Activated T-cell treated with anti-CD3 and anti-CD28 coated beads, Interleukin-2, amount 50 U/mL, for 24 hours (primary cell): ENCODE measurements at regions not wholly inside any gene's neighbourhood (a gene's known extent, or its start where the extent isn't known, plus 50 kb on each side); places are given as distances from the start of the nearest gene placed in this dataset.
"Not testable (repeated sequence)": the region's sequence is repeated elsewhere in the genome, so short reads cannot be mapped to it uniquely, and the experiment has no call there.

Experiments used
- DNase-seq: peaks from one replicate; pipeline ENCODE4 v3.0.0-alpha.2; 2020
- H3K27ac Mint-ChIP-seq: 2 replicates; pipeline ENCODE4 v1.8.0; 2020; ENCODE audit warnings: mild to moderate bottlenecking, mixed read lengths
- H3K27me3 Mint-ChIP-seq: 2 replicates; pipeline ENCODE4 v1.8.0; 2020; ENCODE audit warnings: mixed read lengths
- H3K36me3 Mint-ChIP-seq: 2 replicates; pipeline ENCODE4 v1.8.0; 2020; ENCODE audit warnings: low read depth, mixed read lengths
- H3K4me1 Mint-ChIP-seq: 2 replicates; pipeline ENCODE4 v1.8.0; 2020; ENCODE audit warnings: low read depth, mixed read lengths
- H3K4me3 Mint-ChIP-seq: 2 replicates; pipeline ENCODE4 v1.8.0; 2020; ENCODE audit warnings: mild to moderate bottlenecking, moderate library complexity, mixed read lengths
- H3K9me3 Mint-ChIP-seq: 2 replicates; pipeline ENCODE4 v1.8.0; 2020; ENCODE audit warnings: mixed read lengths

- Mint-ChIP-seq H3K4me3 (no peak overlapping the region), H3K36me3 (no peaks in the 10 kb centered on the region), H3K9me3 (no peaks in the 10 kb centered on the region), H3K27ac (no peak overlapping the region), H3K27me3 (peaks cover 39% of the 10 kb centered on the region), H3K4me1 (peaks cover 6% of the 10 kb centered on the region)
- no peak for DNase-seq
These were observed 379.8 kb downstream of the ZNF674 start for GRCh38 chrX:46165411-46165810.

GRCh38 chrX:46152756-46153155 is 392.5 kb downstream of the ZNF674 start:
- H3K36me3 Mint-ChIP-seq, result no peaks in the 10 kb centered on the region
- no peaks in the 10 kb centered on the region for H3K9me3 Mint-ChIP-seq
- H3K27me3 Mint-ChIP-seq, result peaks cover 52% of the 10 kb centered on the region
- DNase-seq, result no peak
- no peak overlapping the region for H3K27ac Mint-ChIP-seq
- H3K4me1 Mint-ChIP-seq, result no peaks in the 10 kb centered on the region
- H3K4me3 Mint-ChIP-seq, result no peak overlapping the region

GRCh38 chrX:46151332-46151731 is 393.9 kb downstream of the ZNF674 start:
- H3K27me3 Mint-ChIP-seq, result peaks cover 37% of the 10 kb centered on the region
- H3K4me1 Mint-ChIP-seq, H3K9me3 Mint-ChIP-seq, H3K4me3 Mint-ChIP-seq, H3K27ac Mint-ChIP-seq, H3K36me3 Mint-ChIP-seq, DNase-seq: not testable (repeated sequence)

- H3K4me1 Mint-ChIP-seq, result peaks cover 9% of the 10 kb centered on the region
- H3K27me3 Mint-ChIP-seq, result peaks cover 27% of the 10 kb centered on the region
- no peak for DNase-seq
- H3K4me3 Mint-ChIP-seq, result no peak overlapping the region
- no peaks in the 10 kb centered on the region for H3K36me3 Mint-ChIP-seq
- H3K27ac Mint-ChIP-seq, result no peak overlapping the region
- H3K9me3 Mint-ChIP-seq, result no peaks in the 10 kb centered on the region
These were observed 400.7 kb downstream of the ZNF674 start for GRCh38 chrX:46144566-46144965.

- Mint-ChIP-seq H3K9me3 (no peaks in the 10 kb centered on the region), H3K27ac (peak overlapping the region; percentile 76), H3K36me3 (no peaks in the 10 kb centered on the region), H3K4me3 (no peak overlapping the region), H3K4me1 (peaks cover 12% of the 10 kb centered on the region), H3K27me3 (peaks cover 30% of the 10 kb centered on the region)
- DNase-seq, result no peak
These were observed 404.9 kb downstream of the ZNF674 start for GRCh38 chrX:46140272-46140671.

GRCh38 chrX:46130247-46130646 is 415.0 kb downstream of the ZNF674 start:
- Mint-ChIP-seq H3K36me3 (no peaks in the 10 kb centered on the region), H3K4me1 (peaks cover 2% of the 10 kb centered on the region), H3K9me3 (no peaks in the 10 kb centered on the region), H3K27ac (no peak overlapping the region), H3K4me3 (no peak overlapping the region), H3K27me3 (peaks cover 42% of the 10 kb centered on the region)
- no peak for DNase-seq

GRCh38 chrX:46125111-46125510 is 420.1 kb downstream of the ZNF674 start:
- no peak overlapping the region for H3K4me3 Mint-ChIP-seq
- no peak for DNase-seq
- no peaks in the 10 kb centered on the region for H3K9me3 Mint-ChIP-seq
- peaks cover 52% of the 10 kb centered on the region for H3K27me3 Mint-ChIP-seq
- peaks cover 5% of the 10 kb centered on the region for H3K4me1 Mint-ChIP-seq
- H3K36me3 Mint-ChIP-seq, result no peaks in the 10 kb centered on the region
- no peak overlapping the region for H3K27ac Mint-ChIP-seq

GRCh38 chrX:46117234-46117633 is 428.0 kb downstream of the ZNF674 start:
- Mint-ChIP-seq H3K27me3 (peaks cover 68% of the 10 kb centered on the region), H3K9me3 (no peaks in the 10 kb centered on the region), H3K4me1 (no peaks in the 10 kb centered on the region), H3K36me3 (no peaks in the 10 kb centered on the region), H3K4me3 (no peak overlapping the region), H3K27ac (no peak overlapping the region)
- DNase-seq, result no peak

- H3K27me3 Mint-ChIP-seq, result peaks cover 74% of the 10 kb centered on the region
- H3K27ac Mint-ChIP-seq, H3K4me1 Mint-ChIP-seq, H3K4me3 Mint-ChIP-seq, H3K9me3 Mint-ChIP-seq, H3K36me3 Mint-ChIP-seq, DNase-seq: not testable (repeated sequence)
These were observed 457.9 kb downstream of the ZNF674 start for GRCh38 chrX:46087310-46087709.

- H3K27ac Mint-ChIP-seq, DNase-seq, H3K4me1 Mint-ChIP-seq, H3K9me3 Mint-ChIP-seq, H3K4me3 Mint-ChIP-seq, H3K36me3 Mint-ChIP-seq: not testable (repeated sequence)
- peaks cover 81% of the 10 kb centered on the region for H3K27me3 Mint-ChIP-seq
These were observed 465.1 kb downstream of the ZNF674 start for GRCh38 chrX:46080121-46080520.

GRCh38 chrX:46072791-46073190 is 472.4 kb downstream of the ZNF674 start:
- no peak for DNase-seq
- Mint-ChIP-seq H3K36me3 (no peaks in the 10 kb centered on the region), H3K9me3 (peaks cover 3% of the 10 kb centered on the region), H3K27ac (no peak overlapping the region), H3K4me1 (no peaks in the 10 kb centered on the region), H3K27me3 (peaks cover 43% of the 10 kb centered on the region), H3K4me3 (no peak overlapping the region)

- peaks cover 3% of the 10 kb centered on the region for H3K9me3 Mint-ChIP-seq
- DNase-seq, result no peak
- no peak overlapping the region for H3K27ac Mint-ChIP-seq
- no peaks in the 10 kb centered on the region for H3K4me1 Mint-ChIP-seq
- no peak overlapping the region for H3K4me3 Mint-ChIP-seq
- H3K27me3 Mint-ChIP-seq, result peaks cover 41% of the 10 kb centered on the region
- H3K36me3 Mint-ChIP-seq, result no peaks in the 10 kb centered on the region
These were observed 472.8 kb downstream of the ZNF674 start for GRCh38 chrX:46072372-46072771.

GRCh38 chrX:46070421-46070820 is 474.8 kb downstream of the ZNF674 start:
- Mint-ChIP-seq H3K4me3 (no peak overlapping the region), H3K27ac (no peak overlapping the region)

GRCh38 chrX:46059316-46059715 is 485.9 kb downstream of the ZNF674 start:
- H3K27ac Mint-ChIP-seq, result no peak overlapping the region

More at GRCh38 chrX:46070421-46070820, 474.8 kb downstream of the ZNF674 start:
- H3K9me3 Mint-ChIP-seq, result no peaks in the 10 kb centered on the region
- DNase-seq, result no peak
- no peaks in the 10 kb centered on the region for H3K36me3 Mint-ChIP-seq
- no peaks in the 10 kb centered on the region for H3K4me1 Mint-ChIP-seq
- peaks cover 44% of the 10 kb centered on the region for H3K27me3 Mint-ChIP-seq

GRCh38 chrX:46044486-46044885 is 500.7 kb downstream of the ZNF674 start:
- H3K27me3 Mint-ChIP-seq, result peaks cover 49% of the 10 kb centered on the region
- no peak for DNase-seq
- H3K4me1 Mint-ChIP-seq, result peaks cover 1% of the 10 kb centered on the region
- no peaks in the 10 kb centered on the region for H3K36me3 Mint-ChIP-seq
- no peak overlapping the region for H3K27ac Mint-ChIP-seq
- H3K4me3 Mint-ChIP-seq, result no peak overlapping the region
- H3K9me3 Mint-ChIP-seq, result peaks cover 9% of the 10 kb centered on the region

More at GRCh38 chrX:46059316-46059715, 485.9 kb downstream of the ZNF674 start:
- H3K27me3 Mint-ChIP-seq, result peaks cover 69% of the 10 kb centered on the region
- no peak overlapping the region for H3K4me3 Mint-ChIP-seq
- peaks cover 3% of the 10 kb centered on the region for H3K9me3 Mint-ChIP-seq
- DNase-seq, result no peak
- no peaks in the 10 kb centered on the region for H3K36me3 Mint-ChIP-seq
- H3K4me1 Mint-ChIP-seq, result no peaks in the 10 kb centered on the region

GRCh38 chrX:46040001-46040400 is 505.2 kb downstream of the ZNF674 start:
- DNase-seq, result no peak
- Mint-ChIP-seq H3K4me1 (peaks cover 2% of the 10 kb centered on the region), H3K27ac (no peak overlapping the region), H3K27me3 (peaks cover 50% of the 10 kb centered on the region), H3K36me3 (no peaks in the 10 kb centered on the region), H3K4me3 (no peak overlapping the region), H3K9me3 (peaks cover 9% of the 10 kb centered on the region)
